GM19468 (cell line): ENCODE measurements at regions not wholly inside any gene's neighbourhood (a gene's known extent, or its start where the extent isn't known, plus 50 kb on each side); places are given as distances from the start of the nearest gene placed in this dataset.
A peak's percentile ranks its signal among the peaks of the same experiment; 100 is the strongest.

Source experiments
- ATAC-seq: cut with Tn5 transposase; IDR thresholded peaks from one replicate; pipeline ENCODE4 v1.9.1; 2021; ENCODE audit warnings: mild to moderate bottlenecking, moderate library complexity, moderate number of reproducible peaks; ENCODE audit not compliant: unreplicated experiment; ENCODE audit errors: extremely low read depth

GRCh38 chr9:29753638-29754037 lies 2180.4 kb upstream of the C9orf72 start:
- no peak for ATAC-seq

- no peak for ATAC-seq
These were observed 2195.7 kb upstream of the C9orf72 start for GRCh38 chr9:29769019-29769418.

- peak; percentile 71 for ATAC-seq
These were observed 2200.4 kb upstream of the C9orf72 start for GRCh38 chr9:29773676-29774075.

- ATAC-seq = no peak
These were observed 2202.2 kb upstream of the C9orf72 start for GRCh38 chr9:29775491-29775890.

- no peak for ATAC-seq
These were observed 2205.1 kb upstream of the C9orf72 start for GRCh38 chr9:29778281-29778849.

- no peak for ATAC-seq
These were observed 2220.7 kb upstream of the C9orf72 start for GRCh38 chr9:29793970-29794369.

- ATAC-seq = peak; percentile 82
These were observed 2223.1 kb upstream of the C9orf72 start for GRCh38 chr9:29796291-29796952.

- no peak for ATAC-seq
These were observed 2225.3 kb upstream of the C9orf72 start for GRCh38 chr9:29798599-29798998.

- no peak for ATAC-seq
These were observed 2225.9 kb upstream of the C9orf72 start for GRCh38 chr9:29799227-29799626.

GRCh38 chr9:29800821-29801220 lies 2227.5 kb upstream of the C9orf72 start:
- ATAC-seq = no peak

- no peak for ATAC-seq
These were observed 2229.2 kb upstream of the C9orf72 start for GRCh38 chr9:29802454-29802853.

GRCh38 chr9:29806937-29807618 lies 2233.8 kb upstream of the C9orf72 start:
- no peak for ATAC-seq

GRCh38 chr9:29816954-29817703 lies 2243.8 kb upstream of the C9orf72 start:
- ATAC-seq = no peak

- no peak for ATAC-seq
These were observed 2249.2 kb upstream of the C9orf72 start for GRCh38 chr9:29822458-29822857.

- ATAC-seq = no peak
These were observed 2253.1 kb upstream of the C9orf72 start for GRCh38 chr9:29826421-29826820.

- ATAC-seq = no peak
These were observed 2257.5 kb upstream of the C9orf72 start for GRCh38 chr9:29830821-29831220.

GRCh38 chr9:29838491-29839020 lies 2265.3 kb upstream of the C9orf72 start:
- no peak for ATAC-seq

GRCh38 chr9:29844251-29844650 lies 2271.0 kb upstream of the C9orf72 start:
- no peak for ATAC-seq

GRCh38 chr9:29850664-29851063 lies 2277.4 kb upstream of the C9orf72 start:
- no peak for ATAC-seq

- no peak for ATAC-seq
These were observed 2288.5 kb upstream of the C9orf72 start for GRCh38 chr9:29861803-29862202.
